ENCODE measurements at regions not wholly inside any gene's neighbourhood (a gene's known extent, or its start where the extent isn't known, plus 50 kb on each side); places are given as distances from the start of the nearest gene placed in this dataset.

DNA sequence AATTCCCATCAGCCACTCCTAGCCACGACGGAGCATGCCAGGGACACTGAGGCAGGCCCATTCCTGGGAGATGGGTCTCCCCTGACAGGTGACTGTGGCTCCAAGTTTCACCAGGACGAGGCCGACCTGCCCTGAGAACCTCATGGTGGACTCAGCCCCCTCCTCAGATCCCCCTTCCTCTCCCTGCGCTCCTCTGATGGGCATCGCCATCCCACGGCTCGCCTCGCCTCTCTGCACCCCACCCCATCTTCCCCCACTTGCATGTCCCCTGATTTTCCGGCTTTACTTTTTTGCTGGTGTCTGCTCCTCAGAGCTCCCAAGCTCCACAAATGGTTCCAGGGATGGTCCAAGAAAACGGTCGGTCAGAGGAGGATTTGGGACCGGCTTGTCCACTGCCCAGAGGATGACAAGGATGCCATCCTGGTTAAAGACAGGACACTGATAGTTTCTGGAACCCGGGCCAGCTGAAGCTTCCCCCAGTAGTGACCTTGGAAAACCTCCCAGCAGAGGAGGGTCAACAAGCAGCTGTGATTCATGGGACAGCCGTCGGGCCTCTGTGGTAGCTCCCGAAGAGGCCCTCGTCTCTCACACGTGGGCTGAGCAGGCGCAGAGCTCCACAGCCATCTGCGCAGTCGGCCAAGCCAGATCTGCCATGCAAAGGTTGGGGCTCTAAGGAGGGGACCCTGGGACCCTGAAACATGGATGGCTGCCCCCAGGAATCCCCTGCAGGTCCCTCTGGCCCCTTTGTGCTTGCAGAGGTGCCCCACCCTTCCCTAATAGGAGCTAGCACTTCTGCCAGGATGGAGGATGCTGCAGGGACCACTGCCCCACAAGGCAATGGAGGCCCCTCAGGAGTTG lies 87.8 kb upstream of the SLC66A3 start:
- no peak overlapping the region for H2AFZ ChIP-seq (replicated peaks)

DNA sequence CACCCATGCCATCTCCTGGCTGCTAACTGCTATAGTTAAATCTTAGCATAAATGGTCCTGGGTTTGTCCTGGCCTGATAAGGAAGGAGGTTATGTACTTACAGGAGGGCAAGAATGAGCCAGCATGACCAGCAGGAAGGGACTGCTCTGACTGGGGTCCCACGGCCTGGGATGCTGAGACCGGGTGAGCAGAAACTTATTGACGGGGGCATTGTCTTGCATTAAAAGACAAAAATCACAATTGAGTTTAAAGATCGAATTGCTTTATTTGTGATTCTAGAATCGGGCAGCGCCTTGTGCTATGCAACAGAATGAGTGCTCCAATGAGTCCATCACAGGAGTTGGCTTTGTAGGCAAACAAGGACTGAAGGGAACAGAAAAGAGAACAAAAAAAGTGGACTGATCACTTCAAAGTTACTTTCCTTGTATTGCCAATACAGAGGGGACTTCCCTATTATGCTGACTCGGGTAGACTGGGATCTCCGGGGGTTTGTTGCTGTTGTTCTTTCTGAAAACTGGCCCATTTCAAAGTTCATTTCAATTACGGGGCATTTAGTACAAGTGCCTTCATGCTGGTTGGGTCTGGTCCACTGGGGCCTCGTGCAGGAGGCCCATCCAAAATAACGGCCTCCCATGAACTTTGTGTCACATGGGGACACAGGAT lies 87.1 kb upstream of the SLC66A3 start:
- Histone ChIP-seq H4K20me1 (ENCODE audit: low read depth) (no peaks in the 10 kb centered on the region), H3F3A (ENCODE audit: low read depth) (peaks cover 5% of the 10 kb centered on the region), H3K36me3 (no peaks in the 10 kb centered on the region), H2AFZ (replicated peaks) (no peak overlapping the region), H3K9ac (no peak overlapping the region), H3K9me3 (ENCODE audit: low read depth) (no peaks in the 10 kb centered on the region), H3K4me3 (no peak overlapping the region), H3K4me1 (no peaks in the 10 kb centered on the region), H3K27ac (no peak overlapping the region), H3K79me2 (ENCODE audit: low read depth) (no peaks in the 10 kb centered on the region), H3K27me3 (peaks cover 5% of the 10 kb centered on the region), H3K4me2 (no peak overlapping the region)
- Mint-ChIP-seq H3K36me3 (no peaks in the 10 kb centered on the region), H3K4me3 (no peak overlapping the region), H3K27ac (peak overlapping the region; percentile 81), H3K4me1 (peaks cover 14% of the 10 kb centered on the region), H3K9me3 (peaks cover 3% of the 10 kb centered on the region), H3K27me3 (ENCODE audit: insufficient read depth, low read depth) (peaks cover 8% of the 10 kb centered on the region)
- no peak for DNase-seq (ENCODE audit: low spot score)
- TF ChIP-seq EZH2 (IDR thresholded peaks at IDR 0.05), result no peak
- no peak for TF ChIP-seq EZH2phosphoT487 (IDR thresholded peaks at IDR 0.05)
- TF ChIP-seq, protein P1, sequence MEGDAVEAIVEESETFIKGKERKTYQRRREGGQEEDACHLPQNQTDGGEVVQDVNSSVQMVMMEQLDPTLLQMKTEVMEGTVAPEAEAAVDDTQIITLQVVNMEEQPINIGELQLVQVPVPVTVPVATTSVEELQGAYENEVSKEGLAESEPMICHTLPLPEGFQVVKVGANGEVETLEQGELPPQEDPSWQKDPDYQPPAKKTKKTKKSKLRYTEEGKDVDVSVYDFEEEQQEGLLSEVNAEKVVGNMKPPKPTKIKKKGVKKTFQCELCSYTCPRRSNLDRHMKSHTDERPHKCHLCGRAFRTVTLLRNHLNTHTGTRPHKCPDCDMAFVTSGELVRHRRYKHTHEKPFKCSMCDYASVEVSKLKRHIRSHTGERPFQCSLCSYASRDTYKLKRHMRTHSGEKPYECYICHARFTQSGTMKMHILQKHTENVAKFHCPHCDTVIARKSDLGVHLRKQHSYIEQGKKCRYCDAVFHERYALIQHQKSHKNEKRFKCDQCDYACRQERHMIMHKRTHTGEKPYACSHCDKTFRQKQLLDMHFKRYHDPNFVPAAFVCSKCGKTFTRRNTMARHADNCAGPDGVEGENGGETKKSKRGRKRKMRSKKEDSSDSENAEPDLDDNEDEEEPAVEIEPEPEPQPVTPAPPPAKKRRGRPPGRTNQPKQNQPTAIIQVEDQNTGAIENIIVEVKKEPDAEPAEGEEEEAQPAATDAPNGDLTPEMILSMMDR (IDR thresholded peaks at IDR 0.05), result no peak

More for the DNA sequence above, 87.8 kb upstream of the SLC66A3 start:
- Histone ChIP-seq H3K4me2 (no peak overlapping the region), H3K4me1 (no peaks in the 10 kb centered on the region), H3K4me3 (no peak overlapping the region), H3F3A (ENCODE audit: low read depth) (no peaks in the 10 kb centered on the region), H4K20me1 (ENCODE audit: low read depth) (no peaks in the 10 kb centered on the region), H3K27me3 (no peaks in the 10 kb centered on the region), H3K79me2 (ENCODE audit: low read depth) (no peaks in the 10 kb centered on the region), H3K9ac (no peak overlapping the region), H3K27ac (no peak overlapping the region), H3K36me3 (no peaks in the 10 kb centered on the region), H3K9me3 (ENCODE audit: low read depth) (no peaks in the 10 kb centered on the region)
- TF ChIP-seq EZH2phosphoT487 (IDR thresholded peaks at IDR 0.05), result no peak
- TF ChIP-seq EZH2 (IDR thresholded peaks at IDR 0.05), result no peak
- TF ChIP-seq, protein P1 (IDR thresholded peaks at IDR 0.05), result no peak
- no peak for DNase-seq (ENCODE audit: low spot score)
- Mint-ChIP-seq H3K9me3 (peaks cover 7% of the 10 kb centered on the region), H3K27ac (peak overlapping the region; percentile 81), H3K4me3 (no peak overlapping the region), H3K27me3 (ENCODE audit: insufficient read depth, low read depth) (peaks cover 9% of the 10 kb centered on the region), H3K36me3 (no peaks in the 10 kb centered on the region), H3K4me1 (peaks cover 8% of the 10 kb centered on the region)

- Mint-ChIP-seq H3K4me3 (no peak overlapping the region), H3K4me1 (peaks cover 19% of the 10 kb centered on the region)
Measured at GRCh38 chr2:11068856-11069526, 86.3 kb upstream of the SLC66A3 start.

More at GRCh38 chr2:11068856-11069526, 86.3 kb upstream of the SLC66A3 start:
- no peaks in the 10 kb centered on the region for H3K79me2 ChIP-seq (ENCODE audit: low read depth)
- H3K4me3 ChIP-seq, result no peak overlapping the region
- H3K9ac ChIP-seq, result no peak overlapping the region
- H3K27ac ChIP-seq, result no peak overlapping the region
- H2AFZ ChIP-seq (replicated peaks), result no peak overlapping the region
- no peaks in the 10 kb centered on the region for H3K36me3 ChIP-seq
- Mint-ChIP-seq H3K27ac (no peak overlapping the region), H3K36me3 (no peaks in the 10 kb centered on the region), H3K9me3 (peaks cover 2% of the 10 kb centered on the region), H3K27me3 (ENCODE audit: insufficient read depth, low read depth) (peaks cover 7% of the 10 kb centered on the region)
- peaks cover 5% of the 10 kb centered on the region for H3K27me3 ChIP-seq
- H3K9me3 ChIP-seq (ENCODE audit: low read depth), result no peaks in the 10 kb centered on the region
- no peaks in the 10 kb centered on the region for H3K4me1 ChIP-seq
- no peak for DNase-seq (ENCODE audit: low spot score)
- no peaks in the 10 kb centered on the region for H4K20me1 ChIP-seq (ENCODE audit: low read depth)
- H3K4me2 ChIP-seq, result no peak overlapping the region
- no peak for TF ChIP-seq EZH2phosphoT487 (IDR thresholded peaks at IDR 0.05)
- TF ChIP-seq, protein P1 (IDR thresholded peaks at IDR 0.05), result no peak
- no peak for TF ChIP-seq EZH2 (IDR thresholded peaks at IDR 0.05)
- H3F3A ChIP-seq (ENCODE audit: low read depth), result peaks cover 5% of the 10 kb centered on the region

All from neural progenitor cell (in vitro differentiated cells).